CD4-positive, alpha-beta T cell (primary cell): ENCODE measurements at regions not wholly inside any gene's neighbourhood (a gene's known extent, or its start where the extent isn't known, plus 50 kb on each side); places are given as distances from the start of the nearest gene placed in this dataset.

ENCODE experiments used
- ATAC-seq: fragments of 200-7000 bp; cut with Tn5 transposase; one replicate; pipeline ENCODE4 v1.10.0; 2022; ENCODE audit warnings: mild to moderate bottlenecking; ENCODE audit not compliant: poor library complexity
- CTCF ChIA-PET: fragments of 350-600 bp; sonication (Branson Sonifier 250); formaldehyde crosslinking; loops from one replicate; lab custom pipeline; 2021; ENCODE audit warnings: antibody characterized with exemption, inconsistent platforms; lab: Charles Lee
- POLR2A ChIA-PET: fragments of 350-600 bp; sonication (Branson Sonifier 250); formaldehyde crosslinking; loops from one replicate; lab custom pipeline; 2021; ENCODE audit warnings: antibody characterized with exemption, inconsistent platforms; lab: Charles Lee
- DNase-seq, 14 experiments: peaks; one replicate each; pipeline ENCODE4 v3.0.0-alpha.2; 2013 to 2020; ENCODE audit warnings: mixed read lengths in 2 of 14
- H3K27ac ChIP-seq, 2 donors: one replicate each; pipeline versions ENCODE4 v1.5.1 to v1.7.0; 2013; ENCODE audit warnings: low read length in 2 of 2, low read depth in 1 of 2, mild to moderate bottlenecking in 1 of 2
- H3K27me3 ChIP-seq, 2 experiments: 1 replicate in 1 of 2; 2 replicates in 1 of 2; pipeline versions ENCODE4 v1.6.1 to v1.7.0; 2013; ENCODE audit warnings: low read length in 2 of 2, control low read depth in 1 of 2, mild to moderate bottlenecking in 1 of 2, moderate library complexity in 1 of 2; ENCODE audit not compliant: insufficient read depth in 2 of 2, control insufficient read depth in 1 of 2
- H3K36me3 ChIP-seq: one replicate; pipeline ENCODE4 v1.6.1; 2013; ENCODE audit warnings: low read length, control low read depth; ENCODE audit not compliant: insufficient read depth
- H3K4me1 ChIP-seq: one replicate; pipeline ENCODE4 v1.6.1; 2013; ENCODE audit warnings: low read length, control low read depth; ENCODE audit not compliant: insufficient read depth
- H3K4me3 ChIP-seq: one replicate; pipeline ENCODE4 v1.5.1; 2013; ENCODE audit warnings: mild to moderate bottlenecking, low read length, moderate library complexity
- H3K9me3 ChIP-seq, 2 experiments: 1 replicate in 1 of 2; 2 replicates in 1 of 2; pipeline versions ENCODE4 v1.6.1 to v1.7.0; 2013; ENCODE audit warnings: low read length in 2 of 2, mild to moderate bottlenecking in 2 of 2, control low read depth in 1 of 2, moderate library complexity in 1 of 2; ENCODE audit not compliant: control insufficient read depth in 1 of 2, insufficient read depth in 1 of 2
- H3K27ac Mint-ChIP-seq: one replicate; pipeline ENCODE4 v1.8.0; 2020; ENCODE audit warnings: mixed read lengths
- H3K27me3 Mint-ChIP-seq: one replicate; pipeline ENCODE4 v1.8.0; 2021; ENCODE audit warnings: mixed read lengths
- H3K36me3 Mint-ChIP-seq: one replicate; pipeline ENCODE4 v1.8.0; 2021; ENCODE audit warnings: low read depth, mixed read lengths
- H3K4me1 Mint-ChIP-seq: one replicate; pipeline ENCODE4 v1.8.0; 2021; ENCODE audit warnings: low read depth, mixed read lengths
- H3K4me3 Mint-ChIP-seq: one replicate; pipeline ENCODE4 v1.8.0; 2020; ENCODE audit warnings: mild to moderate bottlenecking, mixed read lengths
- H3K9me3 Mint-ChIP-seq: one replicate; pipeline ENCODE4 v1.8.0; 2020; ENCODE audit warnings: mixed read lengths
- intact Hi-C, 2 experiments: fragments of 100-400 bp; cut with DNase I in 1 of 2; cut with micrococcal nuclease in 1 of 2; formaldehyde crosslinking; loops; one replicate each; pipeline versions ENCODE4 v1.15.1 to v1.9.0; 2023 to 2025; cut with DNase I, micrococcal nuclease
- TF ChIP-seq, protein P1 (sequence below): fragments of 200-600 bp; IDR thresholded peaks from one replicate; pipeline ENCODE4 v1.8.0; 2022; ENCODE audit warnings: antibody characterized with exemption, mild to moderate bottlenecking

DNA sequence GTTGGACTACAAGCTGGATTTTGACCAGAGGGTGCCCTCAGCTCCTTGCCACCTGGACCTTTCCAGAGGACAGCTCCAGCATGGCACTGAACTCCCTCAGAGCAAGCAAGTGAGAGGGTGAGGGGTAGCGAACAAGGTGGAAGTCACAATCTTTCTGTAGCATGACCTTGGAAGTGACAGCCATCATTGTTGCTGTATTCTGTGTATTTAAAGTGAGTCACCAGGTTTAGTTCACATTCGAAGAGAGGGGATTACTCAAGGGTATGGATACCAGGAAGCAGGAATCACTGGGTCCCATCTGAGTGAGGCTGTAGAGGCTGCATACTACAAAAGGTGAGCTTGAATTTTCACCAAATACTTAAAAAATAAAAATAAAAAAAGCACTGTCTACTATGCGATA, 280.0 kb upstream of the SPTLC3 start:
- no peaks in the 10 kb centered on the region for H3K4me1 ChIP-seq
- H3K36me3 ChIP-seq: no peaks in the 10 kb centered on the region
- POLR2A ChIA-PET: no interaction called here
- no peaks in the 10 kb centered on the region for H3K4me1 Mint-ChIP-seq
- H3K27me3 ChIP-seq: no peaks in the 10 kb centered on the region
- H3K9me3 ChIP-seq: no peaks in the 10 kb centered on the region
- no peaks in the 10 kb centered on the region for H3K36me3 Mint-ChIP-seq
- no peak overlapping the region for H3K4me3 Mint-ChIP-seq
- no peak overlapping the region for H3K27ac Mint-ChIP-seq
- TF ChIP-seq, protein P1, sequence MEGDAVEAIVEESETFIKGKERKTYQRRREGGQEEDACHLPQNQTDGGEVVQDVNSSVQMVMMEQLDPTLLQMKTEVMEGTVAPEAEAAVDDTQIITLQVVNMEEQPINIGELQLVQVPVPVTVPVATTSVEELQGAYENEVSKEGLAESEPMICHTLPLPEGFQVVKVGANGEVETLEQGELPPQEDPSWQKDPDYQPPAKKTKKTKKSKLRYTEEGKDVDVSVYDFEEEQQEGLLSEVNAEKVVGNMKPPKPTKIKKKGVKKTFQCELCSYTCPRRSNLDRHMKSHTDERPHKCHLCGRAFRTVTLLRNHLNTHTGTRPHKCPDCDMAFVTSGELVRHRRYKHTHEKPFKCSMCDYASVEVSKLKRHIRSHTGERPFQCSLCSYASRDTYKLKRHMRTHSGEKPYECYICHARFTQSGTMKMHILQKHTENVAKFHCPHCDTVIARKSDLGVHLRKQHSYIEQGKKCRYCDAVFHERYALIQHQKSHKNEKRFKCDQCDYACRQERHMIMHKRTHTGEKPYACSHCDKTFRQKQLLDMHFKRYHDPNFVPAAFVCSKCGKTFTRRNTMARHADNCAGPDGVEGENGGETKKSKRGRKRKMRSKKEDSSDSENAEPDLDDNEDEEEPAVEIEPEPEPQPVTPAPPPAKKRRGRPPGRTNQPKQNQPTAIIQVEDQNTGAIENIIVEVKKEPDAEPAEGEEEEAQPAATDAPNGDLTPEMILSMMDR: no peak
- CTCF ChIA-PET: no interaction called here
- no peak for ATAC-seq
- intact Hi-C loops: no loop called here
- H3K4me3 ChIP-seq: no peak overlapping the region
- H3K27ac ChIP-seq: no peak overlapping the region
- no peaks in the 10 kb centered on the region for H3K27me3 Mint-ChIP-seq
- no peak for DNase-seq
- H3K9me3 Mint-ChIP-seq: peaks cover 3% of the 10 kb centered on the region

DNA sequence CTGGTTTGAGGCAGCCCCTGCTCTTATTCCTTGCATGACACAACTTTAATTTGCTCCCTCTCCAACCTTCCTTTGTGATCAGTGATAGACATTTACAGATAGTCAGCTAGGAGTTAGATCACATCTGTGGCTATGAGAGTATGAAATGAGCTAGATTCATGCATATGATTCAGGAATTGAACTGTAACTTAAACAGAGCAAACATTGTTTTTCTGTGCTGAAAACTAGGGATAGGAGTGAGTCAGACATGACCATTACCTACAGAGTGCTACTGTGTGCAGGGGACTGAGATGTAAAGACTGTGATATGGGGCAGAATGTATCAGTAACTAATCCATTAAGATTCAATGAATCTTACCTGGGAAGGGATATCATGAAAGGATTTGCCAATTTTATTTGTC, 279.4 kb upstream of the SPTLC3 start:
- TF ChIP-seq, protein P1: no peak
- H3K4me3 Mint-ChIP-seq: no peak overlapping the region
- POLR2A ChIA-PET: no interaction called here

GRCh38 chr20:12733811-12734210, 275.0 kb upstream of the SPTLC3 start:
- intact Hi-C loops: no loop called here
- Histone ChIP-seq H3K4me3 (no peak overlapping the region), H3K9me3 (no peaks in the 10 kb centered on the region), H3K4me1 (no peaks in the 10 kb centered on the region), H3K27ac (no peak overlapping the region), H3K27me3 (no peaks in the 10 kb centered on the region), H3K36me3 (no peaks in the 10 kb centered on the region)
- no peaks in the 10 kb centered on the region for H3K36me3 Mint-ChIP-seq
- DNase-seq: no peak
- no peak for ATAC-seq
- POLR2A ChIA-PET: no interaction called here
- TF ChIP-seq, protein P1: no peak
- no peaks in the 10 kb centered on the region for H3K4me1 Mint-ChIP-seq
- CTCF ChIA-PET: no interaction called here
- no peak overlapping the region for H3K4me3 Mint-ChIP-seq
- no peaks in the 10 kb centered on the region for H3K27me3 Mint-ChIP-seq
- H3K27ac Mint-ChIP-seq: no peak overlapping the region
- H3K9me3 Mint-ChIP-seq: peaks cover 18% of the 10 kb centered on the region

More for the DNA sequence above, 279.4 kb upstream of the SPTLC3 start:
- CTCF ChIA-PET: no interaction called here
- Mint-ChIP-seq H3K36me3 (no peaks in the 10 kb centered on the region), H3K9me3 (peaks cover 4% of the 10 kb centered on the region), H3K27ac (no peak overlapping the region), H3K4me1 (no peaks in the 10 kb centered on the region), H3K27me3 (no peaks in the 10 kb centered on the region)
- Histone ChIP-seq H3K4me1 (no peaks in the 10 kb centered on the region), H3K27ac (no peak overlapping the region), H3K4me3 (no peak overlapping the region), H3K27me3 (no peaks in the 10 kb centered on the region), H3K36me3 (no peaks in the 10 kb centered on the region), H3K9me3 (no peaks in the 10 kb centered on the region)
- DNase-seq (no peak), ATAC-seq (no peak)
- intact Hi-C loops: no loop called here
